ENCODE measurements at regions not wholly inside any gene's neighbourhood (a gene's known extent, or its start where the extent isn't known, plus 50 kb on each side); places are given as distances from the start of the nearest gene placed in this dataset.

DNA sequence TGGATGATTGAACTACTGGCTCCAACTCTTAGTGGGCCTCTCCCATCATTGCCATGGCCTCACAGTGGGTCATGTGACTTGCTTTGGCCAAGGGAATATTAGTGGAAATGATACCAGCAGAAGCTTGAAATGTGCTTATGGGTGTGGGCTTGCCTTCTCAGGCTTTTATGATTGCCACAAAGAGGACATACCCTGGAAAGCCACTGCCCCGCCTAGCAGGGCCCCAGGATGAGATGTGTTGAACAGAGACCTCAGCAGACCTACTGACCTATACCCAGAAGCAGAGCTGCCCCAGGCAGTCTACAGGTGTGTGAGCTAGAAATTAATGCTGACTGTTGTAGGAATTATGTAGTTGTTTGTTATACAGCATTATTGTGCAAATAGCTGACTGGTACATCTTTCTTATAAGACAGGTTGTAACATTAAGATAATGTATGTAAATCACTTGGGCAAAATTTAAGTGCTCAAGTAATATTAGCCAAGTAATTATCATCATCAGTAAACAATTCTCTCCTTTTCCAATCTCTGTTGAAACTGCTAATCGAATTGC, 67.8 kb upstream of the CDH5 start:
- H3K27me3 ChIP-seq (ENCODE audit: control insufficient read depth, insufficient read depth, low read length, poor library complexity, severe bottlenecking): no peaks in the 10 kb centered on the region

DNA sequence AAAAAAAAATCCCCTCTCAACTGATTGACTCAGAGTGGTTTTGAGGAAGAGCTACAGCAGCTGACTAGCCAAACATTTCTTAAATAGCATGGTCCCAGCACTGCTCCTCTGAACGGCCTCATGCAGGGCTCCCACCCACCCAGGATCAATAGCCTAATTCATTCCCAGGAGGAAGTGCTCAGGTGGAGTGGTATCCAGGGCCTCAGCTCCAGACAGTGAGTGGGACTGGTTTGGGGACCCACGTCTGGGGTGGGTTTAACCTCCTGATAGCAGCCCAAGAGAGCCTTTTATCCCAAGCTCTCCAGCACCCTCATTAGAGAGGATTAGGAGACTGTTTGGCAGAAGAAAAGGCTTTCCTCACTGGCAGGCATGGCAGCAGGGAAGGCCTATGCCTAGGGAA, 68.5 kb upstream of the CDH5 start:
- Histone ChIP-seq H3K4me1 (ENCODE audit: control insufficient read depth, insufficient read depth, low read length) (no peaks in the 10 kb centered on the region), H3K9me3 (ENCODE audit: control insufficient read depth, low read length) (no peaks in the 10 kb centered on the region), H3K36me3 (ENCODE audit: control insufficient read depth, insufficient read depth, low read length) (no peaks in the 10 kb centered on the region), H3K27ac (ENCODE audit: insufficient read depth, low read depth, low read length, poor library complexity, severe bottlenecking) (no peak overlapping the region), H3K27me3 (ENCODE audit: control insufficient read depth, insufficient read depth, low read length, poor library complexity, severe bottlenecking) (no peaks in the 10 kb centered on the region), H3K4me3 (ENCODE audit: insufficient read depth, low read depth, low read length) (no peak overlapping the region)
- WGBS, 2 experiments: 47 to 61% methylated on average over 2 of the region's 2 CpGs

More for the DNA sequence above, 67.8 kb upstream of the CDH5 start:
- H3K4me1 ChIP-seq (ENCODE audit: control insufficient read depth, insufficient read depth, low read length): no peaks in the 10 kb centered on the region
- H3K36me3 ChIP-seq (ENCODE audit: control insufficient read depth, insufficient read depth, low read length): no peaks in the 10 kb centered on the region
- WGBS, 2 experiments: 90 to 95% methylated on average over 2 of the region's 2 CpGs
- H3K27ac ChIP-seq (ENCODE audit: insufficient read depth, low read depth, low read length, poor library complexity, severe bottlenecking): no peak overlapping the region
- H3K9me3 ChIP-seq (ENCODE audit: control insufficient read depth, low read length): no peaks in the 10 kb centered on the region
- no peak overlapping the region for H3K4me3 ChIP-seq (ENCODE audit: insufficient read depth, low read depth, low read length)

DNA sequence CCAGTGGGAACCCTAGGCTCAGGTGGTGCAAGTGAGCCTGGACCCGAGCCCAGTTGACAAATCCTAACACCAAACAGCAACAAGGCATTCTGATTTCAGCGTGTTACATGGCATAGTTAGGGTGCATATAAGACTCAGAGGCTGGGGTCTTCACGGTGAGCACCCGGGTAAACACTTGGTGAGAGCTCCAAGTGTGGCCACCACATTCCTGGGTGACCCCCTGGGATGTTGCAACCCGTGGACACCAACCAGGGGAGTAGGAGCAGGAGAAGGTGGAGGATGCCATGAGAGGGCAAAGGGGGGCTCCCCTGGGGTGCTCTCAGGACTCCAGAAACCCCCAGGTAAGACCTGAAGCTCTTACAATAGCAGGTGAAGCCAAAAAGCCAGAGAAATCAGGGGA, 69.9 kb upstream of the CDH5 start:
- WGBS, 2 experiments: 82 to 83% methylated on average over 5 of the region's 5 CpGs
- Histone ChIP-seq H3K4me1 (ENCODE audit: control insufficient read depth, insufficient read depth, low read length) (no peaks in the 10 kb centered on the region), H3K27me3 (ENCODE audit: control insufficient read depth, insufficient read depth, low read length, poor library complexity, severe bottlenecking) (no peaks in the 10 kb centered on the region), H3K27ac (ENCODE audit: insufficient read depth, low read depth, low read length, poor library complexity, severe bottlenecking) (no peak overlapping the region), H3K9me3 (ENCODE audit: control insufficient read depth, low read length) (no peaks in the 10 kb centered on the region), H3K36me3 (ENCODE audit: control insufficient read depth, insufficient read depth, low read length) (no peaks in the 10 kb centered on the region), H3K4me3 (ENCODE audit: insufficient read depth, low read depth, low read length) (no peak overlapping the region)

DNA sequence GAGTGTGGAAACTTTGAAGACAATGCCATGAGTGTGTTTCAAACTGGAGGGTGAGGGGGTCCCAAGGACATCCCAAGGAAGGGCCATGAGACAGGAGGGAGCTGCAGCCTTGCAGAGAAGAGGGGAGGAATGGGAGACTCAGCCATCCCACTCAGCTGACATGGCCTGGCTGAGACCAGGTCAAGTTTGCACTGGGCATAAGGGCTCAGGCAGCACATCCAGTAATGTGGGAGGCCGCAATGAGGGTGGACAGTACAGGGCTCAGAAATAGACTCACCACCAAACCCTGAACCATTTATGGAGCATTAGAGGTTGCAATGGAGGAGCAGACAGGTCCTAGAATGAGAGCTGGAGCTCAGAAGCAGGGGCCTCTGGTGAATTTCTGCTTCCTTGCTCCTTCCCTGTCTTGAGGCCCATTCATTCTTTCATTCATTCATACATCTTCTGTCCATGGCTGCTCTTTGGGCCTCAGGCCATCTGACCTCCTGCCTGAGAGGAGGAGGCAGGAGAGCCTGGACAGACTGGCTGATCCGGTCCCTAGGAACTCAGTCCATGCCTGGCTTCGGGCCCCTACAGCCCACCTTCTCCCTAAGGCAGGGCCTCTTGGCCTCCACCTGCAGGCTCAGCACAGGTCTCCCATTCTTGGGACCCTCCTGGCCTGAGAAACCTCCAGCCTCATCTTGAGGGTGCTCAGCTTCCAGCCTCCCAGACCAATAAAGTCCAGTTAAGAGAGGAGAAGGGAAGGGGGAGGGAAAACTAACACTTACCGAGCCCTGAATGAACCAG, 70.5 kb upstream of the CDH5 start:
- 90 to 94% methylated on average over 4 of the region's 4 CpGs for WGBS, 2 experiments
- Histone ChIP-seq H3K9me3 (ENCODE audit: control insufficient read depth, low read length) (no peaks in the 10 kb centered on the region), H3K4me1 (ENCODE audit: control insufficient read depth, insufficient read depth, low read length) (no peaks in the 10 kb centered on the region), H3K4me3 (ENCODE audit: insufficient read depth, low read depth, low read length) (no peak overlapping the region), H3K36me3 (ENCODE audit: control insufficient read depth, insufficient read depth, low read length) (no peaks in the 10 kb centered on the region), H3K27me3 (ENCODE audit: control insufficient read depth, insufficient read depth, low read length, poor library complexity, severe bottlenecking) (no peaks in the 10 kb centered on the region), H3K27ac (ENCODE audit: insufficient read depth, low read depth, low read length, poor library complexity, severe bottlenecking) (no peak overlapping the region)

DNA sequence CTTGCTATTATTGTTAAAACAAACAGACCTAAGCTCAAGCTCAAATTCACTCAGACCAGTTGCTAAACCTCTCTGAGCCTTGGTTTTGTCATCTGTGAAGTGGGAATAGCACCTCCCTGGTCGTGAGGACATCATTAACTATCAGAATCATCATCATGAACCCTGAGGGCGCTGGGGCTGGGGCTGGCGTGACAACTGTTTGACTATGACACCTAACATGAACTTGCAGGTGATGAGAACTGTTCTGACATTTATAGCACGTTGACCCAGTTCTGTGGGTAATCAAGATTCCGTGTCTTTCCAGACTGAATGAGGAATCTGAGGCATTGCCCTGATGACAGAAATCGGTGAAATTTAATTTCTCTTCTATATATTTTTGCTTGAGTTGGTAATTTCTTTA, 71.3 kb upstream of the CDH5 start:
- WGBS, 2 experiments: 90 to 96% methylated on average over 6 of the region's 6 CpGs
- Histone ChIP-seq H3K4me1 (ENCODE audit: control insufficient read depth, insufficient read depth, low read length) (no peaks in the 10 kb centered on the region), H3K36me3 (ENCODE audit: control insufficient read depth, insufficient read depth, low read length) (no peaks in the 10 kb centered on the region), H3K27me3 (ENCODE audit: control insufficient read depth, insufficient read depth, low read length, poor library complexity, severe bottlenecking) (no peaks in the 10 kb centered on the region), H3K9me3 (ENCODE audit: control insufficient read depth, low read length) (no peaks in the 10 kb centered on the region), H3K27ac (ENCODE audit: insufficient read depth, low read depth, low read length, poor library complexity, severe bottlenecking) (no peak overlapping the region), H3K4me3 (ENCODE audit: insufficient read depth, low read depth, low read length) (no peak overlapping the region)

DNA sequence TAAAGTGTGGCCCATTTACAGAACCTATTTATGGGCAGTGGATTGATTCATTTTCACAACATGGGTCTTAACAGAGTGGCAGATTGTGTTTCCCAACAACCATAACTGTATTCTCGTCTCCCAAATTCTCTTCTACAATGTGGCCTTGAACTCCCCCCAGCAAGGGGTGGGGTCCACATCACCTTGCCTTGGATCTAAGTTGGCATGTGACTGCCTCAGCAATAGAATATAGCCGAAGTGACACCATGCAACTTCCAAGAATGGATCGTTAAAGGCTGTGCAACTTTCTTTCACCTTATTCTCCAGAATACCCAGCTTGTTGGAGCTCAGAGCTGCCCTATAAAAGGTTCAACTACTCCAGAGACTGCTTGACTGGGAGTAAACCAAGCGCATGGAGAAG, 72.0 kb upstream of the CDH5 start:
- no peaks in the 10 kb centered on the region for H3K27me3 ChIP-seq (ENCODE audit: control insufficient read depth, insufficient read depth, low read length, poor library complexity, severe bottlenecking)
- H3K4me1 ChIP-seq (ENCODE audit: control insufficient read depth, insufficient read depth, low read length): no peaks in the 10 kb centered on the region
- no peaks in the 10 kb centered on the region for H3K36me3 ChIP-seq (ENCODE audit: control insufficient read depth, insufficient read depth, low read length)
- no peaks in the 10 kb centered on the region for H3K9me3 ChIP-seq (ENCODE audit: control insufficient read depth, low read length)
- no peak overlapping the region for H3K27ac ChIP-seq (ENCODE audit: insufficient read depth, low read depth, low read length, poor library complexity, severe bottlenecking)
- WGBS, 2 experiments: 94 to 98% methylated on average over 4 of the region's 4 CpGs
- H3K4me3 ChIP-seq (ENCODE audit: insufficient read depth, low read depth, low read length): no peak overlapping the region

DNA sequence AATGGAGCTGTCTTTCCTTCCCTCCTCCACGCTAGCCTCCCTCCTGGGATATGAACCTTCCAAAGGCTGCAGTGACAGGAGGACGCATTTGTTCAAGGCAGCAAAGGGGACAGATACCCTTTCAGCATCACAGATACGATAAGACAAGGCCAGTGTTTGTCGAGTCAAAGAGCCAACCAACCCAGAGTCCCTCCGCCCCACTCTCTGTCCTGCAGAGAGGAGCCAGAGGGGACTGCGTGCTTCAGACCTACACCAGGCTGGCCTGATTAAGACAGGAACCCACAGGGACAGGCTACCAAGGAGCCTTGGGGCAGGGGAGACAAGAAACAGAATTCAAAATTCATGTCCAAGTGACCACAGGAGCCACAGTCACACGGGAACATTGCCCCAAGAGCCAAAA, 72.6 kb upstream of the CDH5 start:
- WGBS, 2 experiments: 82 to 84% methylated on average over 7 of the region's 7 CpGs
- no peaks in the 10 kb centered on the region for H3K9me3 ChIP-seq (ENCODE audit: control insufficient read depth, low read length)
- no peaks in the 10 kb centered on the region for H3K36me3 ChIP-seq (ENCODE audit: control insufficient read depth, insufficient read depth, low read length)
- H3K4me1 ChIP-seq (ENCODE audit: control insufficient read depth, insufficient read depth, low read length): no peaks in the 10 kb centered on the region
- H3K4me3 ChIP-seq (ENCODE audit: insufficient read depth, low read depth, low read length): no peak overlapping the region
- no peaks in the 10 kb centered on the region for H3K27me3 ChIP-seq (ENCODE audit: control insufficient read depth, insufficient read depth, low read length, poor library complexity, severe bottlenecking)
- H3K27ac ChIP-seq (ENCODE audit: insufficient read depth, low read depth, low read length, poor library complexity, severe bottlenecking): no peak overlapping the region

DNA sequence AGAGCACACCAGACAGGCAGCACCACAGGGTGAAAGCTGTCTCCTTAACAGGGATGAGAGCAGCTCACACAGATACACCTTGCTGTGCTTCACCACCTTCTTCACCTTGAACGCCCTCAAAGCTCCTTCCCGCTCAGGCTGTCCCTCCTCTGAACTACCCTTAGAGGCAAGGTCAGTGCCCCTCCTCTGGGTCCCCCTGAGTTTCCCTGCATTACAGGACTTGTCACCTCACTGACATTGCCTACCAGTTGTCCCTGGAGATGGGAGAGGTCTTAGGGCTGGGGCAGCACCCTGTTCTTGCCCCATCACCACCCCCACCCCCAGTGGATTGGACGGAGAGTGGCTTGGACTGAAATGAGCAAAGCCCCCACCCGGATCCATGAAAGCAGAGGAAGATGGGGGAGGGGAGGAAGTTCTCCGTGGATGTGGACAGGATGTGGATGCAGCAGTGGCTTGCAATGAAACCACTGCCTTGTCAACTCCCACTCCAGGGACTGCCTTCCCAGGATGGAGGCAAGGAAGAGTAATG, 73.2 kb upstream of the CDH5 start:
- no peaks in the 10 kb centered on the region for H3K27me3 ChIP-seq (ENCODE audit: control insufficient read depth, insufficient read depth, low read length, poor library complexity, severe bottlenecking)
- no peaks in the 10 kb centered on the region for H3K9me3 ChIP-seq (ENCODE audit: control insufficient read depth, low read length)
- H3K4me1 ChIP-seq (ENCODE audit: control insufficient read depth, insufficient read depth, low read length): no peaks in the 10 kb centered on the region
- no peak overlapping the region for H3K4me3 ChIP-seq (ENCODE audit: insufficient read depth, low read depth, low read length)
- WGBS, 2 experiments: 85 to 91% methylated on average over 5 of the region's 5 CpGs
- H3K27ac ChIP-seq (ENCODE audit: insufficient read depth, low read depth, low read length, poor library complexity, severe bottlenecking): no peak overlapping the region
- no peaks in the 10 kb centered on the region for H3K36me3 ChIP-seq (ENCODE audit: control insufficient read depth, insufficient read depth, low read length)

DNA sequence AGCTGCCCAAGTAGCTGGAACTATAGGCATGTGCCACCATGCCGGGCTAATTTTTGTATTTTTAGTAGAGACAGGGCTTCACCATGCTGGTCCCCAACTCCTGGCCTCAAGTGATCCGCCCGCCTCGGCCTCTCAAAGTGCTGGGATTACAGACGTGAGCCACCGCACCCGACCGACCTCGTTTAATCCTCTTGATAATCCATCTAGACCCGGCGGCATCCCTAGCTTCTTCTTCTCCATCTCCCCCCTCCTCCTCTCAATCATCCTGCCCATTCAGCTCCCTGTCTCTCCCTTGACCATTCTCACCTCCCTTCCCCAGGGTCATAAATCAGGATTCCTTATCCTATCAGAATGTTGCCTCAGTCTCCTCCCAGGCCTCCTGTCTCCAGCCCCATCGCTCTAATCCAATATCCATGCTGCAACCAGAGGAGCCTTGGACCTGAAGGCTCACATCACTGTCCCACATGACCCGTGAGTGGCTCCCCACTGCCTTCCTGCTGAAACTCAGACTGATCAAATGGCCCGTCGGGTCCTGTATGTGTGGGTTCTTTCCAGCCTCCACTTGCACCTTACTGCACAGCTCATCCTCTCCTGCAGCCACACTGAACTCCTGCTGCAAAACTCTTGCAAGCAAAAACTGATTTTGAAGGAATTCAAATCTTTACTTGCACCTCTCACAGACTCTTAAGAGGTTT, 74.1 kb upstream of the CDH5 start:
- no peaks in the 10 kb centered on the region for H3K27me3 ChIP-seq (ENCODE audit: control insufficient read depth, insufficient read depth, low read length, poor library complexity, severe bottlenecking)
- H3K9me3 ChIP-seq (ENCODE audit: control insufficient read depth, low read length): no peaks in the 10 kb centered on the region
- H3K4me1 ChIP-seq (ENCODE audit: control insufficient read depth, insufficient read depth, low read length): no peaks in the 10 kb centered on the region
- 88 to 93% methylated on average over 15 of the region's 15 CpGs for WGBS, 2 experiments
- H3K27ac ChIP-seq (ENCODE audit: insufficient read depth, low read depth, low read length, poor library complexity, severe bottlenecking): no peak overlapping the region
- H3K4me3 ChIP-seq (ENCODE audit: insufficient read depth, low read depth, low read length): no peak overlapping the region
- no peaks in the 10 kb centered on the region for H3K36me3 ChIP-seq (ENCODE audit: control insufficient read depth, insufficient read depth, low read length)

DNA sequence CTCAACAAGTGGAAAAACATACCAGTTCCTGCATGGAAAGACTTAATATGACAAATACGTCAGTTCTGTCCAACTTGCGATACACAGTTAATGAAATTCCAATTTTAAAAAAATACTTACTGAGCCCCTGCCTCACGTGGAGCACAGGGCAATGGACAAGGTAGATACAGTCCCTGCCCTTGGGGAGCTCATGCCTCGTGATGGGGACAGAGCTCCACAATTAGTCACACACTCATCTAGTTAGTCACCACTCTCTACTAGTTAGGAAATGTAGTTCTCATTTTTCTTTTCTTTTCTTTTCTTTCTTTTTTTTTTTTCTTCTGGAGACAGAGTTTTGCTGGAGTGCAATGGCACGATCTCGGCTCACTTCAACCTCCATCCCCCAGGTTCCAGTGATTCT, 74.7 kb upstream of the CDH5 start:
- no peaks in the 10 kb centered on the region for H3K4me1 ChIP-seq (ENCODE audit: control insufficient read depth, insufficient read depth, low read length)
- 91 to 93% methylated on average over 6 of the region's 6 CpGs for WGBS, 2 experiments
- H3K27ac ChIP-seq (ENCODE audit: insufficient read depth, low read depth, low read length, poor library complexity, severe bottlenecking): no peak overlapping the region
- H3K4me3 ChIP-seq (ENCODE audit: insufficient read depth, low read depth, low read length): no peak overlapping the region
- H3K27me3 ChIP-seq (ENCODE audit: control insufficient read depth, insufficient read depth, low read length, poor library complexity, severe bottlenecking): no peaks in the 10 kb centered on the region
- H3K36me3 ChIP-seq (ENCODE audit: control insufficient read depth, insufficient read depth, low read length): no peaks in the 10 kb centered on the region
- H3K9me3 ChIP-seq (ENCODE audit: control insufficient read depth, low read length): no peaks in the 10 kb centered on the region

All from ectodermal cell (in vitro differentiated cells).